PC-3 (cell line): ENCODE measurements at regions not wholly inside any gene's neighbourhood (a gene's known extent, or its start where the extent isn't known, plus 50 kb on each side); places are given as distances from the start of the nearest gene placed in this dataset.

Experiments
- ATAC-seq: fragments of 200-7000 bp; cut with Tn5 transposase; 2 replicates; pipeline ENCODE4 v1.9.1; 2020; ENCODE audit warnings: mild to moderate bottlenecking, moderate library complexity
- BruUV-seq: library from RNA; stranded (reverse); fragments of 400-500 nt; replicated peaks from 2 replicates; lab custom pipeline; 2021; lab: Mats Ljungman, UMichigan
- CTCF ChIA-PET: fragments of 300-600 bp; sonication (Branson Sonifier 250); formaldehyde crosslinking; loops from one replicate; lab custom pipeline; 2022; ENCODE audit warnings: antibody characterized with exemption; lab: Charles Lee
- POLR2A ChIA-PET: fragments of 300-600 bp; sonication (Branson Sonifier 250); formaldehyde crosslinking; loops from one replicate; lab custom pipeline; 2022; ENCODE audit warnings: antibody characterized with exemption; ENCODE audit not compliant: unreplicated experiment; lab: Charles Lee
- DNase-seq: peaks from one replicate; pipeline ENCODE4 v3.0.0-alpha.2; 2015
- H2AFZ ChIP-seq: fragments of 300-600 bp; sonication (generic); 2 replicates; pipeline ENCODE4 v1.6.0; 2016; ENCODE audit warnings: antibody characterized with exemption, low read length
- H3F3A ChIP-seq: fragments of 300-600 bp; sonication (generic); one replicate; pipeline ENCODE4 v1.6.0; 2017; ENCODE audit warnings: antibody characterized with exemption, low read length, control low read depth, mild to moderate bottlenecking; ENCODE audit not compliant: unreplicated experiment
- H3K27ac ChIP-seq: fragments of 300-600 bp; sonication (generic); 2 replicates; pipeline ENCODE4 v1.5.1; 2016; ENCODE audit warnings: mild to moderate bottlenecking, low read length
- H3K27me3 ChIP-seq: fragments of 300-600 bp; sonication (generic); 2 replicates; pipeline ENCODE4 v1.6.1; 2016; ENCODE audit warnings: low read length, mixed read lengths
- H3K36me3 ChIP-seq: fragments of 300-600 bp; sonication (generic); 2 replicates; pipeline ENCODE4 v1.6.1; 2016; ENCODE audit warnings: low read depth, mixed run types, low read length, mixed read lengths
- H3K4me1 ChIP-seq: fragments of 300-600 bp; sonication (generic); 2 replicates; pipeline ENCODE4 v1.5.1; 2016; ENCODE audit warnings: low read length; ENCODE audit not compliant: insufficient read depth
- H3K4me2 ChIP-seq: fragments of 300-600 bp; sonication (generic); 2 replicates; pipeline ENCODE4 v1.6.0; 2016; ENCODE audit warnings: low read length
- H3K4me3 ChIP-seq: fragments of 300-600 bp; sonication (generic); 2 replicates; pipeline ENCODE4 v1.5.1; 2016; ENCODE audit warnings: mild to moderate bottlenecking, low read length, mixed read lengths
- H3K79me2 ChIP-seq: fragments of 300-600 bp; sonication (generic); 2 replicates; pipeline ENCODE4 v1.6.1; 2017; ENCODE audit warnings: low read length, mixed read lengths
- H3K9ac ChIP-seq: fragments of 300-600 bp; sonication (generic); 2 replicates; pipeline ENCODE4 v1.6.0; 2016; ENCODE audit warnings: mild to moderate bottlenecking, low read length
- H3K9me2 ChIP-seq: fragments of 300-600 bp; sonication (generic); replicated peaks from 2 replicates; pipeline ENCODE4 v1.6.1; 2016; ENCODE audit warnings: mixed run types, low read length, mixed read lengths
- H3K9me3 ChIP-seq: fragments of 300-600 bp; sonication (generic); 2 replicates; pipeline ENCODE4 v1.6.1; 2016; ENCODE audit warnings: low read length, mixed read lengths
- H4K20me1 ChIP-seq: fragments of 300-600 bp; sonication (generic); 2 replicates; pipeline ENCODE4 v1.6.1; 2016; ENCODE audit warnings: low read length, mixed read lengths
- CTCF ChIP-seq: fragments of 300-600 bp; sonication (generic); conservative IDR thresholded peaks from 2 replicates; pipeline ENCODE4 v1.5.1; 2017; ENCODE audit warnings: antibody characterized with exemption, low read depth, mild to moderate bottlenecking, low read length
- EZH2 ChIP-seq: fragments of 300-600 bp; sonication (generic); IDR thresholded peaks from one replicate; pipeline ENCODE4 v1.6.1; 2017; ENCODE audit warnings: antibody characterized with exemption, mild to moderate bottlenecking, low read length; ENCODE audit not compliant: unreplicated experiment
- EZH2phosphoT487 ChIP-seq: fragments of 300-600 bp; sonication (generic); IDR thresholded peaks from 2 replicates; pipeline ENCODE4 v1.6.1; 2018; ENCODE audit warnings: mild to moderate bottlenecking, antibody characterized with exemption, low read length, borderline replicate concordance
- intact Hi-C: fragments of 100-400 bp; cut with micrococcal nuclease; formaldehyde crosslinking; loops from 2 replicates; pipeline ENCODE4 v1.9.0; 2023

- intact Hi-C loops, result no loop called here
- ATAC-seq (no peak), DNase-seq (no peak)
- no peak overlapping the region for H3K27ac ChIP-seq
- no TSS peak for BruUV-seq
- no peak overlapping the region for H3K4me3 ChIP-seq
- no peaks in the 10 kb centered on the region for H3K79me2 ChIP-seq
- TF ChIP-seq EZH2phosphoT487, result no peak
- TF ChIP-seq EZH2, result no peak
- TF ChIP-seq CTCF, result no peak
- no peak overlapping the region for H3K4me2 ChIP-seq
- ChIA-PET POLR2A (no interaction called here), CTCF (no interaction called here)
- H3K9me3 ChIP-seq, result peaks cover 4% of the 10 kb centered on the region; the same call in 1 of the 2 replicates
- H3F3A ChIP-seq, result no peaks in the 10 kb centered on the region
- H3K27me3 ChIP-seq, result no peaks in the 10 kb centered on the region
- H3K9ac ChIP-seq, result no peak overlapping the region
- H3K9me2 ChIP-seq, result no peaks in the 10 kb centered on the region
- H3K36me3 ChIP-seq, result no peaks in the 10 kb centered on the region
- no peaks in the 10 kb centered on the region for H3K4me1 ChIP-seq
- no peak overlapping the region for H2AFZ ChIP-seq
- no peaks in the 10 kb centered on the region for H4K20me1 ChIP-seq
These were observed 51.5 kb upstream of the ZNF728 start for GRCh38 chr19:23054456-23054855.
